Activated CD4-positive, CD25-positive, alpha-beta regulatory T cell treated with anti-CD3 and anti-CD28 coated beads, Interleukin-2, amount 50 U/mL, for 16 hours (primary cell): ENCODE measurements at regions not wholly inside any gene's neighbourhood (a gene's known extent, or its start where the extent isn't known, plus 50 kb on each side); places are given as distances from the start of the nearest gene placed in this dataset.
A peak's percentile ranks its signal among the peaks of the same experiment; 100 is the strongest.

Experiments used
- DNase-seq: peaks from one replicate; pipeline ENCODE4 v3.0.0-alpha.2; 2020; ENCODE audit warnings: low read depth, low spot score

DNA sequence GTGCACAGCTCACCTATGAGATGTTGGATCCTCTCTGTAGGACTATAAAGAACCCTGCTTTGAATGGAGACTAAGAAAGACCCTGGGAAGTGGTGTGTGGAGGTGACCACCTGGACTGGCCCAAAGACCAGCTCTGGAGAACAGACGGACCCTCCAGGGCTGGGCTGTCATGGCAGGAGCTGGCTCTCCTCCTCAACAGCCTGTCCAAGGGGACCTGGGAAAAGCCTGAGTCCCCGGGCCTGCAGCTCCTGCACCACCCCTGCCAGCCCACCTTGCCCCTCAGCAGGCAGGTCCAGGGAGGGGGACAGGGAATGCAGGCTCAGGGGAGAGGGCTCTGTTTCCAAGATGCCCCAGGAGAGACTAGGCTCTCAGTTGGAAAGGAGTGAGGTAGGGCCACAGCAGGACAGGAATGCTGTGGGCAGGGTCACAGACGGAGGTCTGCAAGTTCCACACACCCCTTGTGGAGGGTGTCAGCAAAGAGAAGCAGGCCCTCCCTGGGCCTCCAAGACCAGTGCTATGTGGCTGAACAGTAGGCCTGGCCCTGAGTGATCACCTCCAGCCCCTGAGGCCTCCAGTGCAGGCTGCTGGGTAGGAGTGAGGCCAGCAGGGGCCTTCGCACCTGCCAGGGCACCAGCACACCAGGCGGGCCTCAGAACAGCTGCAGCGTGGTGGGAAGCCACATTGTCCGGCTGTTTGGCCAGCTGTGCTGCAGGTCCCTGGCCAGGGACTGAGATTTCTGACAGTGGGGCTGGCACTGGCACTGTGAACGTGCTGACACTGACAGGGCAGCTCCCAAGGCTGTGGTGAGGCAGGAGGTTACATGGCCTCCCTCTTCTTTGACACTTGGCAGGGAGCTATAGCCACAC, 86.4 kb upstream of the OTOS start:
- DNase-seq: no peak

DNA sequence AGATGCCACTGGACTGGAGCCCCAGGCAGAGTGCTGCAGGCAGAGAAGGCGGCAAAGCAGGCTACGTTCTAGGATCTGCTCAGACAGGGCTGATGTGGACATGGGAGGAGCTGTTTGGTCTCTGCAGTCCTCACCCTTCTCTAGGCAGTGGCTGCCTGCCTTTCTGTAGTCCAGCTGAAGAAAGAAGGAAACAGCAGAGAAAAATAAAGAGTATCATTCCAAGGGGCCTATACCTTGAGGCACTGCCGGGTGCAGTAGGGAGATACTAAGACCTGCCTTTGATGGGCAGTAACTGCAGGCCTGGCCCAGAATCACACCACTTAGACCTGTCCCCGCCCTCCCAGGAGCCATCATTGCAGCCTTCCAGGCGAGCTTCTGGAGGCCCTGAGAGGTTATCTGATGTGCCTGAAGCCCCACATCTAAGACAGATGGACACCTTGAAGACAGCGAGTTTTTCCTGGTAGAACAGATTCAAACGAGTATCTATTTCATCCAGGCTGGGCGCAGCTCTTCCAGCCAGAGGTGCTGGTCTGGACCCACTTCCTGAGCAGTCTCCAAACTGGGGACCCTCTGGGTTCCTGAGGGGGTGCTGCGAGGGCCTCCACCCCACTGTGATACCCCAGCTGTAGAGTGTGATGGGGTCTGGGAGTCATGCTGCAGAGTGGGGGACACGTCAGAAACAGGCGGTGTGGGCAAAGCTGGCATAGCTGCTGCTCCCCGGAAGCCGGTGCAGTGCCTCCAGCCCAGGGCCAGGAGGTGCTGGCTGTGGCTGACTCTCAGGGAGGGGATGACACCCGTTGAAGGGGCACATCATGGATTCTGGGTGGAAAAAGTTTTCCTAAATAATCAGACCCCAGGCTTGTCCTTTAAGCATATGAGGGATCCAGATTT, 87.3 kb upstream of the OTOS start:
- no peak for DNase-seq

DNA sequence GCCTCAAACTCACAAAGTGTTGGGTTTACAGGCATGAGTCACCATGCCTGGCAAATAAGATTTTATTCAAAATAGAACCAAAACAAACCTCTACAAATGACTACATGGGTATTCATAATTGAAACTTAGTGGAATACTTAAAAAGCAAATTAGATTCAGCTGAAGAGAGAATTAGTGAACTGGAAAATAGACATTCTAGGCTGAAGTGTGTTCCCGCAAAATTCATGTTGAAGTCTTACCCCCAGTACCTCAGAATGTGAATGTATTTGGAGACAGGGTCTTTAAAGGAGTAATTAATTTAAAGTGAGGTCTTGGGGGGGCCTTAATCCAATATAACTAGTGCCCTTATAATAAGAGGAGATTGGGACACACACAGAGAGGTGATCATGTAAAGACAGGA, 88.5 kb upstream of the OTOS start:
- no peak for DNase-seq

GRCh38 chr2:240229603-240230235, 89.3 kb upstream of the OTOS start:
- DNase-seq: no peak

DNA sequence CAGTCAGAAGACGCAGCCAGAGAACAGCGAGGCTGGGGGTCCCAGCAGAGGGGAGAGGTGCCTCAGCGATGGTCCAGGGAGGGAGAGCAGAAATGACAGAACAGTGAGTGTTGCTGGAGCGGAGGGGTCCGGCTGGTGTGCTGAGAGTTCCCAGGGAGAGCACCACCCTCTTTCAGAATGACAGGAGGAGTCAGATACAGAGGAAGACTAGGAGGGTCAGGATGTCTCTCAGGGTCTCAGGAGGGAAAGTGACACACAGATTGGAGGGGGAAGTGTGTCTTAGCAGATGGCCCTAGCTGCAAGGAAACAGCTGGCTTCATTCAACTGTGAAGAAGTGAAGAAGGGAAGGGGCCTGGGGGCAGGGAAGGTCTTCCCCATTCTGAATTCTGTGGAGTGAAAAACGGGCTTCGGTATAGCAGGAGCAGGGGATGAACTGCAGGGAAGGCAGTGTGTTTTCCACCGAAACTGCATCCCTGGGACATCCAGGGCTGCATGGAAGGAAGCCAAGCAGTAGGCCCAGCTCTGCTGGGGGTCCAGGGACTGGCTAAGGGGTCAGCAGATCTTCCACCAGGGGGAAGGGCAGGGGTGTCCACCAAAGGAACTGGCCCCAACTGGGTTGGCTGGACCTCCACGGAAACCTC, 90.0 kb upstream of the OTOS start:
- DNase-seq: no peak

DNA sequence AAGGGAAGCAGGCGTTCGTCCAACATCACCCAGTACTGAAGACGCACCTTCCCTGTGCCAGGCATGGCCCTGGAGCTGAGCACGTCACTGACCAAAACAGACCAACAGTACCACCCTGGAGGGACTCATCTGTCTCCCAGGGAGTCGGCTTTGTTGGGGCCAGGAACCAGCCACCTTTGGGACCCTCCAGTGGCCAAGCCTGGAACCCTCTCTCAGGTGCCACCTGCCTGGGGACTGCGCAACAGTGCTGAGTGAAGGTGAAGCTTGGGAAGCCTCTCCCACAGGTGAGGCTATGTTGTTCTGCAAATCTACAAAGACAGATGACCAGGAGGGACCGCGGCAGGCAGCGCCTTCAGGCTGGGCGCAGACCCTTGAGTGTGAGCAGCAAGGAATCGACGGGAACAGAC, 91.4 kb upstream of the OTOS start:
- no peak for DNase-seq

GRCh38 chr2:240232264-240232915, 91.9 kb upstream of the OTOS start:
- DNase-seq: no peak

DNA sequence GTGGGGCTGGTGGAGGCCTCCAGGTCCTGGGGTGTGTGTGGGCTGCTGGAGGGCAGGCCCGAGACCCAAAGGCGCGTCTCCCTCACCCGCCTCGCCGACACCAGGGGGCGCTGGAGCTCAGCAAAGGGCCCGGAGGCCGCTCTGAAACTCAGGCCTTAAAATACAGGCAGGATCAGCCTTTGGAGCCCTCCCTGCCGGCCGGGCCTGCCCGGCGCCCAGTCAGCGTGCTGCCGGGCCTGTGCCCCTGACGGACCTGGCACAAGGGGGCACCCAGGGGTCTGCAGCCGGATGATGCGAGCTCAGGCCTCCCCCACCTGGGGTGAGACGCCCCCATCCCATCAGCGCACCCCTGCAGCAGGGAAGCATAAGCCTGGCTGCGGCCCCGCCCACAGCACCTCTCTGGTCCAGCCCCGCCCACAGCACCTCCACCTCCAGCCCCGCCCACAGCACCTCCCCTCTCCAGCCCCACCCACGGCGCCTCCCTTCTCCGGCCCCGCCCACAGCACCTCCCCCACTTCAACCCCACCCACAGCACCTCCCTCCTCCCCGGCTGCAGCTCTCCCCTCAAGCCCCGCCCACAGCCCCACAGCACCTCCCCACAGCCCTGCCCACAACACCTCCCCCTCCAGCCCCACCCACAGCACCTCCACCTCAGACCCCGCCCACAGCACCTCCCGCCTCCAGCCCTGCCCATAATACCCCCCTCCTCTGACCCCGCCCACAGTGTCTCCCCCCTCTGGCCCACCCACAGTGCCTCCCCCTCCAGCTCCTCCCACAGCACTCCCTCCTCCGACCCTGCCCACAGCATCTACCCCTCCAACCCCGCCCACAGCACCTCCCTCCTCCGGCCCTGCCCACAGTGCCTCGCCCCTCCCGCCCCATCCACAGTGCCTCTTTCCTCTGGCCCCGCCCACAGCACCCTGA, 92.8 kb upstream of the OTOS start:
- DNase-seq: peak; percentile 33

DNA sequence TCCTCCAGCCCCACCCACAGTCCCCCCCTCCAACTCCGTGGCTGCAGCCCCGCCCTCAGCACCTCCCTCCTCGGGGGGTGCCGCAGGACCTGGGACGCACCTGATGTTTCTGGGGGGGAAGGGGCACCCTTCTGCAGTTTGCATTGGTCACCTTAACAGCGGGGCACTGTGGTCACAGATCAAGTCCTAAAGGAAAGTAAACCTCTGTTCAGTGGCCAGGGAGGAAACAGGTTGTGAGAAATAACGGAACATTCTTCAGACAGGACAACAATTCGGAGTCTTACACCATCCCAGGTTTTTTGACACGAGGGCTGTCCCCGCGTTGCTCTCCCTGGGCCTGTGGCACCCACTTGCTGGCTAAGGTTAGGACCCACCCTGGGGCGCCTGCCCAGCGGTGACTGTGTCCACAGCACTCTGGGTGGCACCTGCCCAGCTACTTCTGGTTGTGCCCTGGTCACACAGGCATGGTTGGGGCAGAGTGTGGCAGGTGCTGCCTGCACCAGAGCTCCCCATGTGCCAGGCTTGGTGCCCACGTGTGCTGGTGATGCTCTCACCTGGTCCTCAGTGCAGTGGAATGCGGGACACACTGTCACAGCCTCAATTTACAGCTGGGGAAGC, 93.5 kb upstream of the OTOS start:
- no peak for DNase-seq

- no peak for DNase-seq
Observed at GRCh38 chr2:240234503-240234951, 94.1 kb upstream of the OTOS start.

GRCh38 chr2:240235149-240235803, 94.8 kb upstream of the OTOS start:
- DNase-seq: no peak

DNA sequence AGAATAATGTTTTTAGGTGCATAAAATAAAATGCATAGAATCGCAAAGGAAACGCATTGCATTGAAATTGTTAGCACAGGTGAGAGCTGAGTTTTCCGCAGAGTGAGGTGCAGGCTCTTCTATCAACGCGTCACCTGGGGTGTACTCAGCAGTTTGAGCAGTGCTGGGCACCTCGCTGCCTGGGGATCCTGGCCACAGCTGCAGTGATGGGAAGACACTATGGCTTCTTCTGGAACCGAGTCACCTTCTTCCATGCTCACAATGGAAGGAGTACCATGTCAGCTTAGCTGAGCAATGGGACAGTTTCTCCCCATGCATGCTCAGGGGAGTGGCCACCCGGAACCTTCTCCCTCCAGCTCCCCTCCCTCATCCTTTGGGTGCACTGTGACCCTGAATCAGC, 95.4 kb upstream of the OTOS start:
- no peak for DNase-seq

DNA sequence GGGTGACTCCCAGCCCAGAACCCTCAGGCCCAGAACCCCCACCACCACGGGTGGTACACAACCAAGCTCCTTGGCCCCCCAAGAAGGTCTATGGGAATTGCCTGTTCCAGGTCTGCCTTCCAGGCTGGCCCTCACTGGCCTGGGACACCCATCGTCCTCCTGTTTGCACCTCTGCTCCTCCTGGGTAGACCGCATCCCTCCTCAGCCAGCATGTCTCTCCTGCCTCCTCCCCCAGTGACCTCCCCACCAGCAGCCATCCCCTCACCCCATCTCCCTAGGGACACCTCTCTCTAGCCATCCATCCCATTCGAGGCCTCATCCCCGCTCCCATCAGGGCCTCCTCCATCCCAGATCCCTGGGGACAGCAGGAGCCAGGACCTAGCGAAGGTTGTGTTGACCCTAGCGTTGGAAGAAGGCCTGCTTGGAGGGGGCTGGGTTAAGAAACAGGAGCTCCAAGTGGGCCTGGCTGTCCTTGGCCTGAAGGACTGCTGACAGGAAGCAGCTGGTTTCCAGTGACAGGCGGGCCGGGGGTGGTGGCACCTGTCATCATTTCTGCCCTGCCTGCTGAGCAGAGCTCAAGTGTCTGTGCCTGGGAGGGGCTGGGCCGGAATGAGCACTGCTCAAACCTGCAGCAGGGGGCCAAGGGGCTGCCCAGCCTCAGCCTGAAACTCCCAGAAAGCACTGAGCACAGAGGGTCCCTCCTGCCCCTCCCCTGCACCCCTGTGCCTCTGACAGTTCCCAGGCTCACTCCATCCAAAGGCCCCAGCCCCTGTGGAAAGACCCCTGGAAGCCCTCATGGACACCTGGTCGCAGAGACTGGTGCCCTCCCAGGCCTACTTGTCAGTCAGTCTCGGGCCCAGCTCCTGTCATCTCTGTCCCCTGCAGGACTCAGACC, 96.0 kb upstream of the OTOS start:
- DNase-seq: no peak

- no peak for DNase-seq
Observed at GRCh38 chr2:240237609-240238174, 97.2 kb upstream of the OTOS start.

DNA sequence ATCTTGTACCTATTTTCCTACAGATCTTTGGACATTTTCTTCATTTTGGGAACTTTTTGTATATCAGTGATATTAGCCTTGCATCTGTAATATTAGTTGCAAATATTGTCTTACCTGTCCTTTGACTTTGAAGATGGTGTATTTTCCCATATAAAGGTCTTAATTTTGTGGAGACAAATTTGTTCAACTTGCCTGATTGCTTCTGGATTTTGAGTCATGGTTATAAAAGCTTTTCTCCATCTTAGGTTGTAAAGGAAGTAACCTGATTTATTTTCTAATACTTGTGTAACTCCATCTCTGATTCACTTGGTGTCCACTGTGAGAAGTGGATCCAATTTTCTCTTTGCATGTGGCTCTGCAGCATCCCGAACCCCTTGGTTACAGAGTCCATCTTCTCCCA, 97.7 kb upstream of the OTOS start:
- no peak for DNase-seq

DNA sequence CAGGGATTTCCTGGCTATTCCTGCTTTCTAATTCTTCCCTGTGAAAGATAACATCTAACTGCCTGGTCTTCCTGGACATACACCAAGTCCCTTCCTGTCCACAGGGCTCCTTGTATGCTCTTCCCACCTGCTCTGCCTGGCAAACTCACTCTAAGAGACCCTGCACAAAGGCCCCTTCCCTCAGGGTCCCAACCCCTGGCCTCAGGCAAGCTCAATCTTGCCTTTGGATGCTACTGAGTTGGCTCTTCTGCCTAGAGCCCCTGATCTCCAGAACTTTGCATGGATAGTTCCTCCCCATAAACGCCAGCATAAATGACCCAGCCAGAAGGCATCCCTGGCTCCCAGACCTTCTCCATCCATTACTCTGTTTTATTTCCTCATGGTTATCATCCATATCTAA, 98.3 kb upstream of the OTOS start:
- no peak for DNase-seq

- no peak for DNase-seq
Observed at GRCh38 chr2:240239325-240239724, 98.9 kb upstream of the OTOS start.
